ENCODE measurements at regions not wholly inside any gene's neighbourhood (a gene's known extent, or its start where the extent isn't known, plus 50 kb on each side); places are given as distances from the start of the nearest gene placed in this dataset.
"Not testable (repeated sequence)": the region's sequence is repeated elsewhere in the genome, so short reads cannot be mapped to it uniquely, and the experiment has no call there.

DNA sequence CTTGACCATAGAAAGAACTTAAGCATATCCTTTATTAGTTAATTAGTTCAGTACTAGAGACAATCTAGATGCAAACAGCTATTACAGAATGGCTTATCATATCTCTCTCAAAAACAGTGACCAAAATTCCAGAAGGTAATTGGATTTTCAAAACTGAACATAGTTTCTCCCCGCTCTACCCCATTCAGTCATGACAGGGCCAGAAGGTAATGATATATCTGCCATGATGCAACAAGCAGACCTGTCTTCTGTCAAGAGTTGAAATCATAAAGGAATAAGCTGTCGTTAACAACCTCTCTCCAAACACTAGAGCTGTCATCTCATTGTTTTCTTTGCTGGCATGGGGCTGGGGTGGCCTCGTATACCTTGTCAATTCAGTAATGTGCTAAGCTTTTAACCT is 200.5 kb upstream of the POU5F2 start:
- no peak for DNase-seq (ENCODE audit: low read depth in 3 of 3, low spot score in 2 of 3)

DNA sequence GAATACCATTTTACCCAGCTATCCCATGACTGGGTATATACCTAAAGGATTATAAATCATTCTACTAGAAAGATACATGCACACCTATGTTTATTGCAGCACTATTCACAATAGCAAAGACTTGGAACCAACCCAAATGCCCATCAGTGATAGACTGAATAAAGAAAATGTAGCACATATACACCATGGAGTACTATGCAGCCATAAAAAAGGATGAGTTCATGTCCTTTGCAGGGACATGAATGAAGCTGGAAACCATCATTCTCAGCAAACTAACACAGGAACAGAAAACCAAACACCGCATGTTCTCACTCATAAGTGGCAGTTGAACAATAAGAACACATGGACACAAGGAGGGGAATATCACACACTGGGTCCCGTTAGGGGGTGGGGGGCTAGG is 191.9 kb upstream of the POU5F2 start:
- not testable (repeated sequence) for DNase-seq (ENCODE audit: low read depth in 3 of 3, low spot score in 2 of 3)

DNA sequence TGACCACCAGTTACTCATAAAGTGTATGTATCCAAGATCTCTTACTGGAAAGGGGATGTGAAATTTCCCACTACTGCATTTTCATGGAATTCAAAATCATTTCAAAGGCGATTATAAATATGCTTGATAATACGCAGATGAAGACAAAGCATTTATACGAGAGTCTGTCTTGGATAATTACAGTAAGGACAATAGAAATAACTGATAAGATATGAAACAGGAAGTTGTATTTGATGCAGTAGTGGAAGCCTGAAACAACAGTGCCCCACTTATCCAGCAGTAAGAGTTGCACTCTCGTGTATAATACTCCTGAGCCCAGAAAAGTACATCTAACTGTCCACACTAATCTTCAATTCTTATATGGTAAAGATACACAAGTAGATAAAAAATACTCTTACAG is 188.7 kb upstream of the POU5F2 start:
- no peak for DNase-seq (ENCODE audit: low read depth in 3 of 3, low spot score in 2 of 3)

DNA sequence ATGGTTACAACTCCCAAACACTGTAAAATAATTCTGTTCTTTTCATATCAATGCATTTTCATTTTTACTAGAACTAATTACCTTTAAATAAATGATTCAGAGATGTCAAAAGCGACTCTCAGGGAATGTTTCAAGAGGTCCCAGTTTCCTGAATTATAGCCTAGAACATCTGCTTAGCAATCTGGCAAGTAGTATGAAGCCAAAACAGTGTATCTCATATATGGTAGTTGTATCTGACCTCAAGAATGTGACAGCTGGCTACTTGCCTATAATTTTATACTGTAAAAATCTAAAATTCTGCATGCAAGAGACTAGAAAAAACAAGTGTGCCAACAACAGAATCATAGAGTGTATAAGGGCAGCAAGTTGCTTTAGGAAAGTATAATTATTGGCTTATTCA is 187.7 kb upstream of the POU5F2 start:
- DNase-seq (ENCODE audit: low read depth in 3 of 3, low spot score in 2 of 3) = no peak

DNA sequence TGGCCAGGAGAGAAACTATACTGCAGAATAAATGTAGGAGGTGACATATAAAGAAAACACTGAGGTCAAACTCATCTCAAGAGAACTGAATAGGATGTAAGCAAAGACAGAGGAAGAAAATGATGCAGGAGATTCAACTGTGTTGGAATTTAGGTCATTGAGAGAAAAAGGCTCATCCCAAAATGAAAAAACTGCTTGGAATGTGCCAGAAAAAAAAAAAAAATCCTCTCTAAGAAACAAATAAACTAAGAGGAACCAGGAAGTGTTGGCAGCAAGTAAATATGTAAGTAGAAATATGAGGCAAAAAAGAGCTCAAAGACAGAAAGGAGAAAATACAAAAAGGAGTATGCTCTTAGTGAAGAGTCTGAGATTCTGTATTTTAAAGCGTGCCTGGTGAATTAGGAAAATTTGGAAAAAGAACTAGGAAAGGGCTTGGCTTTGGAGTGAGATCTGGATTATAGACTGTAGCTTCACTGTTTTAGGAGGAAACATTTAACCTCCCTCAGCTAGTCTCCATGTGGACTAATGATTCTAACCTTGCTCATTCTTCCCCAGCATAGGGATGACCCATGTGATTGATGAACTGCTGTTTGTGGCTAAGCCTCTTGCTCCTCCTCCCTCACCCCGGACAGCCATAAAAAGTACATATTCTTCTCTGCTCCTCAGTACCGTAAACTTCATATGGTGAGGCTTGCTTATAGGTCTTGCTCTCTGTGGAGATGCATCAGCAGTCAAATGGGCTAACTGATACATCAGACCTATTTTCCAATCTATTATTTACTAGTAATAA is 185.6 kb upstream of the POU5F2 start:
- DNase-seq (ENCODE audit: low read depth in 3 of 3, low spot score in 2 of 3) = no peak

DNA sequence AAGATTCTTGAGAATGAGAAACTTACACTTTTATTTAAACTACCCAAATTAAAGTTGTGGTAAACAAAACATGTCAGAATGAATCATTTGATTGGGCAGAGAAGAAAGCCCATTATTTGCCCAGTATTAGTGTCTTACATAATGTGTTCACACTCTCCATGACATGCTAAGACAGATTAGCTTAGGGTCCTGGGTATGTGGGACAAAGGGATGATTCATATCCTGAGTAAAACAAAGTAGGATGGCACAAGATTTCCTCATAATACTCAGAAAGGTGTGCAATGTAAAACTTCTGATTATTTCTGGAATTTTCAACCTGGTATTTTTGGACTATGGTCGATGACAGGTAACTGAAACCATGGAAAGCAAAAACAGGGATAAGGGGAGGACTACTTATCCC is 183.9 kb upstream of the POU5F2 start:
- no peak for DNase-seq (ENCODE audit: low read depth in 3 of 3, low spot score in 2 of 3)

DNA sequence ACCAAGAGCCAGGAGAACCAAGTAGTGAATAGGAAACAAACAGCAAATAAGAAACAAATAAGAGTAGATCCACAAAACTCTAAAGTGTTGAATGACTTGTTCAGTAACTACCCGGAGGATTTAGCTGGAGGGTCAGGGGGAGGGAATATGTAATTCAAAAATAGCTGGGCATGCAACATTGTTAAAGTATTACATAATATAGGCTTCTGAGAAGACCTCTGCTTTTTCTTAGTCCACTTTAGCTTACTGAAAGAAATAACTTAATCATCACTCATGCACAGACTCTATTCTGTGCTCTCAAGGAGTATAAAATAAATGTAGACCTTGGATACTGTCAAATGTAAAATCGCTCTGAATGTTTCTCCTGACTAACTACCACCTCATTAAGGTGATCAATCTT is 183.2 kb upstream of the POU5F2 start:
- DNase-seq (ENCODE audit: low read depth in 3 of 3, low spot score in 2 of 3) = no peak

DNA sequence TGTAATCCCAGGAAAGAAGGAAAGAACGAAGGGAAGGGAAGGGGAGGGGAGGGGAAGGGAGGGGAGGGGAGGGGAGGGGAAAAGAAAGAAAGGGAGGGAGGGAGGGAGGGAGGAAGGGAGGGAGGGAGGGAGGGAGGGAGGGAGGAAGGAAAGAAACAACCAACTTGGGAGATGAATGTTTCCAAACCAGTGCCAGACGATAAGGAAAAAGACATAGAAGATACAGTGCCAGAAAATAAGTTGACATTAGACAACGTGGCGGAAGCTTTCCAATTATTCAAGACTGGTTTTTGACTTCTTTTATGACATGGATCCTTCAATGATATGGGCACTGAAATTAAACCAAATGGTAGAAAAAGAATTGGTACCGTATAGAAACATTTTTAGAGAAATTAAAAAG is 181.2 kb upstream of the POU5F2 start:
- DNase-seq (ENCODE audit: low read depth in 3 of 3, low spot score in 2 of 3) = no peak

DNA sequence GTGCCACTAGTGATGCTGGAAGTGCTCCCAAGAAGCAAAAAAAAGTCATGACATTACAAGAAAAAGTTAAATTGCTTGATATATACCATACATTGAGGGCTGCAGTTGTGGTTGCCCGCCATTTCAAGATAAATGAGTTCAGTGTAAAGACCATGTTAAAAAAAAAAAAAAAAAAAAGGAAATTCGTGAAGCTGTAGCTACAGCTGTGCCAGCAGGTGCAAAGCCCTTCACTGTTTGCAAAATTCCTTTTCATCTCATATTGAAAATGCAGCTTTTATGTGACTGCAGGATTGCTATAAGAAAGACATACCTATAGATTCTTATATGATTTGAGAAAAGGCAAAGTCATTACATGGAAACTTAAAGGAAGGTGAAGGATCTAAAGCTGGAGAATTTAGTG is 179.6 kb upstream of the POU5F2 start:
- no peak for DNase-seq (ENCODE audit: low read depth in 3 of 3, low spot score in 2 of 3)

DNA sequence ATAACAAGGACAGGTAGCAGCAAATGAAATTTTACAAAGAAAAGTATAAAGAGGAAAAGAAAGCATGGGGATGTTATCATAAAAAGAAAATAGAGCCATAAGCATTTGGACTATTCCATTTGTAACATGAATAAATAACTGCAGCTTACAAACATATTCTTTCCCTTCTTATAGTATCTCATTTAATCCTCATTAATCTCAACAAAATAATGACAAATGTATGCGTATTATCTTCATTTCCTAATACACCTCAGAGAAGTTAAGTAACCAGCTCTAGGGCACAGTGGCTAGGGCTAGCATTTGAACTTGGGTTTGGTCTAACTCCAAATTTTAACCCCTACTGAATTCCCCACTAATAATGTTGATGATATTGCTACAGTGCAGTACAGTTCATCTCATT is 175.5 kb upstream of the POU5F2 start:
- DNase-seq (ENCODE audit: low read depth in 3 of 3, low spot score in 2 of 3) = no peak

DNA sequence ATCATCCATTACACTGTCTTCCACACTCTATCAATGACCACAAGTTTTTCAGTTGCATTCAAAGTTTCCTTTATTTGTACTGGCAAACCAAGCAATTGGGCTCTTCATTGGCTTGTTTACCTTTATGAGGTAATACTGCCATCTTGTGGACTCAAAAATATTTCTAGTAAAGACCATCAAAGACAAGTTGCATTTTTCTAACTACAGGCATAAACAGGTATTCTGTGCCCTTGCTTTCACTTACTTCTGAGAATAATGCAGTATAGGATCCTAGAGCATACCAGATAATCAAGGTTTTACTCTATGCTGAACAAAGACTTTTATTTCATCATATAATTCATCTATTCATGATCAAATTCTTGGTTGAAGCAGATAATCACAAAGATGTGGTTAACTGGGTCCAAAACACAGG is 173.7 kb upstream of the POU5F2 start:
- DNase-seq (ENCODE audit: low read depth in 3 of 3, low spot score in 2 of 3) = no peak

DNA sequence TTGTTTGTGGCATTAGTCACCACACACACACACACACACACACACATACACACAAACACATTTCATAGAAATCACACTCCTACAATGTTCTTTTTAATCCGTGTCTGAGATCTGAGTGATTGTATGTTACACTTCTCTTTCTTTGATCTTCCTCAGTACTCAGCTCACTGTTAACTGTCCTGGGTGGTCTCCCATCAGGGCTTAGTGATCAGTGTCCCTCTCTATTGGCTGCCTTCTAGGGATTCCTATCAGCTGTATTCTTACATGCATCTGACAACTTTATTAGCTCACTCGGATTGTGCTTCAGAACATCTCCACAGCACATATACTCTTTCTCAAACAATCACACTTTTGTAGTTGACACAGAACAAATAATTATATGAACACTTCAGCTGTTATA is 170.2 kb upstream of the POU5F2 start:
- DNase-seq (ENCODE audit: low read depth in 3 of 3, low spot score in 2 of 3) = no peak

DNA sequence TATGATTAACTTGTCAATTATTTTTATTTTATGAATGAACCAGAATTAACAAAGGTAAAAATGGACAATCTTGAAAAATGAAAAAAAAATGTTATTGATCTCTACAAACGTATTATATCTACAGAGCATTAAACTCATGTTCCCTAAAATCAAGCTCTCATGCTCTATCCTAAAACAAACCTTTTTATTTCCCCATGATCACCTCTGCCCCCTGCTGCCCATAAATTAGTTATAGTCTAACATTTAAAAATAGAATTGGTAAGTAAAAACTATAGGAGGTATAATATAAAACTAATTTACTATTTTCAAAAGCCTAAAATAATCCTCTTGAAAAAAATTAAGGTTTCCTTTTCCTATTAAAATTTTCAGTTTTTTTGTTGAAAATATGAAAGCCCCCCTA is 168.0 kb upstream of the POU5F2 start:
- DNase-seq (ENCODE audit: low read depth in 3 of 3, low spot score in 2 of 3) = no peak

DNA sequence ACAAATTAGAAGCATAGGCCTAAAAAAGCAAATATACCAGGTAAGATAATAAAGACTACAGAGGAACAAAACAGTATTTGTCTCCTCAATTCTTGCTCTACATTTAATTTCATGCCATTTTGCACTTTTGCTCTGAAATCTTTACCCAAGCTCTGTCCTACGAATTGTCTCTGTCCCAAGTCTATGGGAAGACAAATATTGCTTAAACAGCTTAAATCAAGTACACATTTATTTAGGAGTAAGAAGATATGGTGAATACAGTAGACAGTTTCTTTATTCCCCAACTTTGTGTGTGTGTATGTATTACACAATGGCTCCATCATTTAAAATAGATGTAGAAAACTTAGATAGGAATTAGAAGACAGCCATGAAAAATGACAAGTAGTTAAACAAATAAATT is 163.5 kb upstream of the POU5F2 start:
- no peak for DNase-seq (ENCODE audit: low read depth in 3 of 3, low spot score in 2 of 3)

DNA sequence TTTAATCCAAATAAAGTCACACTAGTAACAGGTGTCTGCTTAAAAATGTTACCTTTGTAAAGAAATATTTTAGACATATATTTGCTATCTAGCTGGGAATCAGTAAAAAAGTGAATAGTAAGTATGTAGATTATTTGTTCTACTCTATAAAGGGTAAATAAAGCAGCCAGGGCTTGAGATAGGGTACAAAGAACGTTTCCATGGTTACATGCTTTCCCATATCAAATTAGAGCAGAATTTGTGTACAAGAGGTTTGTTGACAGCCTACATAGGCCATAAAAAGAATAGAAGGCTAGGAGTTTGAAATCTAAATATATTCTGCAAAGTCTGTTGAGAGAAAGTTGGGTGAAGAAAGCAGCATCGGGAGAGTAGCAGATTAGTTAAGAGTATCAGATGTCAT is 160.9 kb upstream of the POU5F2 start:
- no peak for DNase-seq (ENCODE audit: low read depth in 3 of 3, low spot score in 2 of 3)

DNA sequence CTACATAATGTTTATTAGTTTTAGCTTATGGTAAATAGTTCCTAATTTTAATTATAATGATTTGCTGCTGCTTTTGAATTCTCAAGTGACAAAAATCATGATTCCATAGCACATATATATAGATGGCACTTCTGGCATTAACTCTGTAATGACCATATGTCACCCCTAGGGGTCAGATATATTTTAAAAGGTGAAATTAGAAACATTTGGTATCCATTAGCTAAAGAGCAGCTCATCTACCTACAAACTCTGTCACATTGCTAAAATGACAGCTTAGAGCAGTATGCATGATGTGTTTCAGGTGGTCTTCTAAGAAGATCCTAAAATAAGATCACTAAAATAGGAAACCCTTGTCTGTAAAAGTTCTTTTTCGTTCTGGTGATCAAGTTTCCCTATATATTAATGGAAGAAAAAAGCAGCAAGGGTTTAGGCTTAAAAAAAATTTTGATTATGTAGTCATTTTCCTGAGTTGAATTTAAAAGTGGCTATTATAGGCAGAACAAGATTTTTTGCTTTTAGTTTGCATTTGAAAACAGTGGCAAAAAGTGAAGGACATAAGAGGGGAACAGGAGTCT is 157.7 kb upstream of the POU5F2 start:
- DNase-seq (ENCODE audit: low read depth in 3 of 3, low spot score in 2 of 3) = no peak

DNA sequence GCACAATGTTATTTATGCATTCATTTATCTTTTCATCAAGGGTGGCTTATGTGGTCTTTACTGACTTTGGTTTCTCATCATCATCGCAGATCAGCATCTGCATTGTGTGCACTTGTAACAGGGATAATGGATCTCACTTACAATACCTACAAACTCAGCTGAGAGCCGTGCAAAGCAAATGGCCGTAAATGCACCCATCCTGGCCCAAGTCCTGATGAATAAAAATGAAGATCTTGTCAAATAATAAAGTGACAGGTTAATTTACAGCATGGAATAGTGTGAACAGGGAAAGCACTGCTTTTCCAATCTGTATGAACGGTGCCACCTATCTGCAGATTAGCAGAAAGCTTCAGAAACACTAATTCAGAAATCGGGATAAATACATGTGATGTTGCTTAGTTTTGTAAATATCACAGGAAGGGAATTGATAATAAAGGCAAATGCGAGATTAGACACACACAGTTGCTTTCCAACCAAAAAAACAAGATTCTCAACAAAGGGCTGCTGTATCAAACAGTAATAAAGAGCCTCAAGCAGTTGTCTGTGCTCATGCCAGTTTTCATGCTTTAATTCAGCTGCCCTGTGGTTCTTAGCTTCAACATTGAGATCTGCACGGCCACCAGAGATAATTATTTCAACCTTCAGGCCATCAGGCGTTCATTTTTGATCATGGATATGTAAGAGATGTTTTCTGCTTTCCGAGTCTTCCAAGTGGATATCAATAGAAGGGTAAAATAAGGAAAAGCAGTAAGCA is 153.4 kb upstream of the POU5F2 start:
- no peak for DNase-seq (ENCODE audit: low read depth in 3 of 3, low spot score in 2 of 3)

DNA sequence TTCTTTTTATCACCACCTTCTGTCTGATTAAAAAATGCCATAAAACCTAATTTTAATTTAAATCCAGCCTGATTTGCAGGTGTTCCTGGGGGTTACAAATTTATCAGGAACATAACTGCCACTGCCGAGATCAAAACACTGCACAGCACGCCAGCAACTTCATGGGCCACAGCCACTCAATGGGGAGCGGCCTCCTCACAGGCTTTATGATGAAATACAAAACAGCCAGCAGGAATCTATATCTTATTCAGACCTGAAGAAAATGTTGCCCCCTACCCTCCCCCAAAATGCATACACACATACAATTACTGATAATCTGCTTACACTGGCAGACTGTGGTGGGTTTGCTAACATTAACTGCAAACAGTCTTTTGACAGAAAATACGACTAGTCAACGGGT is 151.7 kb upstream of the POU5F2 start:
- DNase-seq (ENCODE audit: low read depth in 3 of 3, low spot score in 2 of 3) = no peak

DNA sequence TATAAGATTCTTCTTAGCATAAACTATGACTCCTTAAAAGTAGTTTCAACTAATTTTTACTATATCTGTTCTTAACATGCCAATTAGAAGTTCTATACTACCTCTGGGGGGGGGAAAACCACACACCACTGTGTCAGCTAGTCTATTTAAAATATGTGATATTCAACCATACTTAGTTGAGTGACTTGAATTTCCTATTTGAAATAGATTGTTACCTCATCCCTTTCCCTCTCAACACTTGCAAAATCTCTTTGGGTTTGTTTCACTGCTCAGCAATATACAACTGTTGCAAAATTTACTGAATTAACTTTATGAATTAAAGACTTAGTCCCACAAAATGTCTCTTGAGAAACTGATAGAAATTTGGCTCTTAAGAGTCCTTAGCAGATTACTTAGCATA is 151.1 kb upstream of the POU5F2 start:
- no peak for DNase-seq (ENCODE audit: low read depth in 3 of 3, low spot score in 2 of 3)

DNA sequence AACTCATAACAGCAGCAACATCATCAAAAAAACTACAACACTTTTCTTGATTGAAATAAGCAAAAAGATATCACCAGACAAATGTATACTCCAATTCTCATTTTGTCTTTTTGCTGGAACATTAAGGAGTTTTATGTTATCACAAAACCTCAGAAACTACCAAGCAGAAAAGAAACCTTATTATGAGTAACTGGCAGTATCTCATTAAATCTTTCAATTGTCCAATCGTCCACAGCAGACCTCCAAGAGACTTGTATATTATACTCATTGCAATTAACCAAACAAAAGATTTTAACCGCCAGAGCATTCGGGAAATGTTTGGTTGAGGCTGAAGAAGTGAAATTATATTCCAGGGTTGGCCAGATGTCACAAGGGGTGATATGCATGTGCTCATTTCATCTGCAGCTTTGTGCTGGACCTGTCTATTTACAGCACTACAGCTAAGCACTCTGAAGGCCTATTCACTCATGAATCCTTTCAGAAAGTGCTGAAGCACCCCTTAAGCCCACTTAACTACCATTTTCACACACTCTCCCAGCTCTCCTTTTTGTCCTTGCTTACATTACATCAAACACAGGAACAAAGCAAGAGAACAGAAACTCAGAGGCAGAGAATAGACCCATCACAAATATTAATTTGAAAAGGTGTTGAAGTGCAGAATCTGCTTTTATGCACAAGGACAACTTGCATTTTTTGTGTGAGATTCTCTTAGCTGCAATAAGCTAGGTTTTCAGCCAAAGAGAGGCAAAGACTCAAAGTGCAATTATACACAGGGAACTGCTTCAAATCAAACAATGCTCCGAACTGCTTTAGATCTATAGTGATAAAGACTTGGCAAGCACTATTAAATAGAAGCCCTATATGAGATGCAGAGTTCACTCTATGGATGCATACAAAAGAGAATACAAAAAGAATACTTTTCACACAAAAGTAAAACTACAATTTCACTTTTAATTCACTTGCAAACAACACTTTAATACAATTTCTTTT is 150.4 kb upstream of the POU5F2 start:
- no peak for DNase-seq (ENCODE audit: low read depth in 3 of 3, low spot score in 2 of 3)

DNA sequence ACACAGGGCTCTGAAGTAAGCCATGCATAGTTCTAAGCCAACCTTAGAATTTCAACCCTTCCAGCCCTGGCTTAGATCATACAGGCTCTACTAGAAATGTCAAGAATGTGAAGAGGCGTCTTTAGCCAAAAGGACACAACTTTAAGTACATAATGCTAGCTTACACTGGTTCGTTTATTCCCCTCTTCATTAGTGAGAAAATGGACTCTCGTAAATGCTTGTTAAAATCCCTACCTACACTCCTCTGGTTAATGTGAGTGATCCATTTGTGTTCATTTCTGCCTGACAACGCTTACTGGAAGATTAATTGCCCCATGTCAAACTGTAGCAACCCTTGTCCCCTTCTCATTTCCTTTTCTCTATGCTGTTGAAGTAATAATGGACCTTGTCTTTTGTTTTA is 149.3 kb upstream of the POU5F2 start:
- no peak for DNase-seq (ENCODE audit: low read depth in 3 of 3, low spot score in 2 of 3)
